Esophagus squamous epithelium (tissue), 5 donors: ENCODE measurements at regions not wholly inside any gene's neighbourhood (a gene's known extent, or its start where the extent isn't known, plus 50 kb on each side); places are given as distances from the start of the nearest gene placed in this dataset.

ENCODE experiments used
- DNase-seq: peaks from one replicate; lab custom pipeline; 2025; lab: John Stamatoyannopoulos, UW
- H3K27ac ChIP-seq, 4 donors: fragments of 200-600 bp; sonication (generic); one replicate each; pipeline ENCODE4 v1.5.1; 2016 to 2019; ENCODE audit warnings: mild to moderate bottlenecking in 1 of 4
- H3K27me3 ChIP-seq, 4 donors: fragments of 200-600 bp; sonication (generic); 1 replicate in 3 of 4; 2 replicates in 1 of 4; pipeline versions ENCODE4 v1.5.1 to v1.6.0; 2017 to 2021; ENCODE audit warnings: antibody characterized with exemption in 1 of 4
- H3K36me3 ChIP-seq, 3 donors: fragments of 200-600 bp; sonication (generic); one replicate each; pipeline ENCODE4 v1.5.1; 2016 to 2019
- H3K4me1 ChIP-seq, 3 donors: fragments of 200-600 bp; sonication (generic); one replicate each; pipeline ENCODE4 v1.5.1; 2017 to 2019
- H3K4me3 ChIP-seq, 4 donors: fragments of 200-600 bp; sonication (generic); 1 replicate in 3 of 4; 2 replicates in 1 of 4; pipeline ENCODE4 v1.5.1; 2016 to 2019; ENCODE audit warnings: mild to moderate bottlenecking in 2 of 4, moderate library complexity in 1 of 4
- H3K9me3 ChIP-seq, 3 donors: fragments of 200-600 bp; sonication (generic); one replicate each; pipeline ENCODE4 v1.5.1; 2016 to 2019
- POLR2A ChIP-seq, 4 donors: fragments of 450-650 bp; IDR thresholded peaks; one replicate each; pipeline ENCODE4 v1.6.1; 2017; ENCODE audit warnings: antibody characterized with exemption in 4 of 4, mild to moderate bottlenecking in 4 of 4, moderate library complexity in 3 of 4
- WGBS, 2 donors: methylation state at CpG; one replicate each; pipeline ENCODE4 v1.1.5; 2018; 5-methylcytosine and 5-hydroxymethylcytosine counted together
- intact Hi-C: fragments of 100-400 bp; cut with DNase I; formaldehyde crosslinking; loops from one replicate; pipeline ENCODE4 v1.15.0; 2022
- TF ChIP-seq, protein P1 (sequence below), 6 experiments: fragments of 450-650 bp in 4 of 6; fragments of 200-600 bp in 2 of 6; sonication (generic) in 2 of 6; IDR thresholded peaks; one replicate each; pipeline ENCODE4 v1.5.1; 2016 to 2019; ENCODE audit warnings: antibody characterized with exemption in 6 of 6, mild to moderate bottlenecking in 4 of 6, moderate library complexity in 4 of 6
- donor health status: DM: yes; HTN: yes; CAD: no.

DNA sequence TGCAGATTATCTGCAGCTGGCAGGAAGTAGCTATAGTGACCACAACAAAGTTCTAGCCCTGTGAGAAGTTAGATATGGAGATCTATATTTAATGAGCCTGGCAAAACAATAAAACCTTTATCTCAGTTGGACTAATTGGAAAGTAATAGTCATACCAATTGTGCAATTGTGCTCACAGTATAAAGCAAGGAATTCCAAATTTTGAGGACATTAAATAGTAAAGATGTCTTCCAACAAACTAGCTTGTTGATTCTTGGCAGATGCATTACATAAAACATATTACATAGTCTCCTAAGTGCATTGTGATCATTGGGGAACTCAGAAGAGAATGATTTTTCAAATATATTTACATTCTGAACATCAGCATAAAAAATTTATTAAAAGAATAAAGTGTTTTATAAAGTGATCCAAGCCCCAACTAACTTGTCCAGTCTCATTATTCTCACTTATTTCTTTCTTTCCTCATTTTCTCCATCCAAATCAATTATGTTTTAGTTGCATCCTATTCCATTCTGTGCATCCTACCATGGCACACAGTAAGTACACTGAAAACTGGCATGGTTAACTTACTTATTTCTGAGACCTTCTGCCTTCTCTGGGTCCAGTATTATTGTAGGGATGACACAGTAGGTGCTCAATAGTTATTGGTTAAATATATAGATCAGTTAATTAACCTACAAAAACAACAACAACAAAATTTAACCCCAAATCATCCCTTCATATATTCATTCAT, 977.2 kb upstream of the NUDT12 start:
- TF ChIP-seq, protein P1, sequence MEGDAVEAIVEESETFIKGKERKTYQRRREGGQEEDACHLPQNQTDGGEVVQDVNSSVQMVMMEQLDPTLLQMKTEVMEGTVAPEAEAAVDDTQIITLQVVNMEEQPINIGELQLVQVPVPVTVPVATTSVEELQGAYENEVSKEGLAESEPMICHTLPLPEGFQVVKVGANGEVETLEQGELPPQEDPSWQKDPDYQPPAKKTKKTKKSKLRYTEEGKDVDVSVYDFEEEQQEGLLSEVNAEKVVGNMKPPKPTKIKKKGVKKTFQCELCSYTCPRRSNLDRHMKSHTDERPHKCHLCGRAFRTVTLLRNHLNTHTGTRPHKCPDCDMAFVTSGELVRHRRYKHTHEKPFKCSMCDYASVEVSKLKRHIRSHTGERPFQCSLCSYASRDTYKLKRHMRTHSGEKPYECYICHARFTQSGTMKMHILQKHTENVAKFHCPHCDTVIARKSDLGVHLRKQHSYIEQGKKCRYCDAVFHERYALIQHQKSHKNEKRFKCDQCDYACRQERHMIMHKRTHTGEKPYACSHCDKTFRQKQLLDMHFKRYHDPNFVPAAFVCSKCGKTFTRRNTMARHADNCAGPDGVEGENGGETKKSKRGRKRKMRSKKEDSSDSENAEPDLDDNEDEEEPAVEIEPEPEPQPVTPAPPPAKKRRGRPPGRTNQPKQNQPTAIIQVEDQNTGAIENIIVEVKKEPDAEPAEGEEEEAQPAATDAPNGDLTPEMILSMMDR (IDR thresholded peaks at IDR 0.05) = no peak
- no peak for TF ChIP-seq POLR2A (IDR thresholded peaks at IDR 0.05)
- Histone ChIP-seq H3K27ac (no peak overlapping the region), H3K4me3 (no peak overlapping the region), H3K9me3 (no peaks in the 10 kb centered on the region), H3K36me3 (no peaks in the 10 kb centered on the region), H3K27me3 (no peaks in the 10 kb centered on the region), H3K4me1 (no peaks in the 10 kb centered on the region)
- intact Hi-C loops = no loop called here
- no peak for DNase-seq

DNA sequence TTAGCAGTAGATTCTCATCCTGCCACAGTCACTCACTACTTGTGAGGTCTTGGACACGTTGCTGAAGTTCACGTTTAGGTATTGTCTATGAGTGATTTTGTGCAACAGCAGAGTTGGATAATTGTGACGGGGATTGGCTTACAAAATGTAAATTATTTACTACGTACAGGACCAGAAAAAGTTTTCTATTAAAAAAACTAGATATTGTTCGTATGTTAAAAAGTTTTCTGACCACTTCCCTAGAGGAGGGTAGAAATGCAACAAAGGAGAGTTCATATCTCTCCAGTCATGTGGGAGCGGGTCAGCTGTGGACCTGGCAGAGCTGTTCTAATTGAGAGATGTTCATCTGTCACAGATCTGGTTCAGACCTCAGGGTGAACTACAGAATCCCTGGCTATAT, 976.1 kb upstream of the NUDT12 start:
- H3K4me3 ChIP-seq = no peak overlapping the region
- H3K36me3 ChIP-seq = no peaks in the 10 kb centered on the region
- 63 to 67% methylated on average over 6 of the region's 6 CpGs for WGBS, 2 donors
- H3K9me3 ChIP-seq = no peaks in the 10 kb centered on the region
- TF ChIP-seq, protein P1 (IDR thresholded peaks at IDR 0.05) = no peak
- no peak for TF ChIP-seq POLR2A (IDR thresholded peaks at IDR 0.05)
- no peaks in the 10 kb centered on the region for H3K4me1 ChIP-seq
- no peaks in the 10 kb centered on the region for H3K27me3 ChIP-seq
- intact Hi-C loops = no loop called here
- H3K27ac ChIP-seq = no peak overlapping the region
- DNase-seq = no peak

DNA sequence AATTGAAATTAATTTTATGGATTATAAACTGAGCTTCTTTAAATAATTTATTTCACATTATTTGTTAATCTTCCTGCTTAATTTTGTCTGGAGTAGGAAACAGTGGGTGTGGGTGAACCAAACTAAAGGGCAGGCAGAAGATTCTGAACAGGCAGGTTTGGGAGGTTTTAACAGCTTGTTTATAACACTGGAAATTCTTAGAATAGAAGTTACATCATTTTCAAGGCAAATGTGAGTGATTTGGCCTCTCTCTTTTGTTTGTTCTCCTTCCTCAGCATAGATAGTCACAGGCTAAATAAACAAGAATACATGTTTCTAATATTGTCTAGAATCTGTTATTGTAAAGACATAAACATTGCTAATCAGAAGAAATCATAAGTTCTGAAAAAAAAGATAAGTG, 970.9 kb upstream of the NUDT12 start:
- no peak for TF ChIP-seq POLR2A (IDR thresholded peaks at IDR 0.05)
- TF ChIP-seq, protein P1 (IDR thresholded peaks at IDR 0.05) = no peak
- DNase-seq = no peak
- Histone ChIP-seq H3K4me1 (no peaks in the 10 kb centered on the region), H3K4me3 (no peak overlapping the region), H3K27ac (no peak overlapping the region), H3K9me3 (no peaks in the 10 kb centered on the region), H3K27me3 (no peaks in the 10 kb centered on the region), H3K36me3 (no peaks in the 10 kb centered on the region)
- intact Hi-C loops = no loop called here

DNA sequence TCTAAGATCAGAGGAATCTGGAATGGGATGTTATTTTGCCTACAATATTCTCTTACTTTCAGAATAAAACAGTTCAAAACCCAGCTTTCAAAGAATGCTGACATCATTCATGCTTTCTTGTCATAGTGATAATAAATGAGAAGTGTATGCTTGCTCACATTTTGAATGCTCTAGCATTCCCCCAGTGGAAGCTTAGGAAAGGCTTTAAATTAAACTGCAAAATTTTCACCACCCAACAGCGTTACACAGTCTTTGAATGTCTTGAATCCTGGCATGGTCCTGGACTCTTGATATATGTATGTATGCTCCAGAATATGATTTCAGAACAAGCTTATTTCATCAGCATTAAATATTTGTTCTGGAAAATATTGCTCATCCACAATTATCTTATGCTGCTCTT, 964.3 kb upstream of the NUDT12 start:
- no peaks in the 10 kb centered on the region for H3K4me1 ChIP-seq
- H3K27me3 ChIP-seq = no peaks in the 10 kb centered on the region
- H3K36me3 ChIP-seq = no peaks in the 10 kb centered on the region
- intact Hi-C loops = no loop called here
- H3K9me3 ChIP-seq = no peaks in the 10 kb centered on the region
- no peak overlapping the region for H3K4me3 ChIP-seq
- no peak for TF ChIP-seq POLR2A (IDR thresholded peaks at IDR 0.05)
- TF ChIP-seq, protein P1 (IDR thresholded peaks at IDR 0.05) = no peak
- no peak overlapping the region for H3K27ac ChIP-seq
- DNase-seq = no peak
- 63 to 67% methylated on average over 1 of the region's 1 CpG for WGBS, 2 donors

DNA sequence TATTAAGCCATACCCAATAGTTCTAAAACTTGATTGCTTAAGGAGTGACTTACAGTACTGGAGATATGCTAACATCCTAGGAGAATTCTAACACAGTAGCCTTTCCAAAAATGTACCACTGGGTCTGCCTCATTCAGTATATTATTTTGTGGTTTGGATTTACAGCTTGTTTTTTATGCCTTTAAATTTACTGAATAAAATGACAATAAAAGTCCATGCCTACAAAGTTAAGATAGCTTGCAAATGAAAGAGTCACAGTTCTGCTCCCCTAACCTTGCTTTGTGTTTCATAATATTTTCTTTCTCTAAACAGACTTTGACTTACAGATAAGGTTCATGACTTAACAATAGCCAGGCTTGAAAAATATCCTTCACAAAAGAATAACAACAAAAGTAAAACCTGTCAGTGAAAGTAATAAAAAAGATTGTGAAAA, 951.1 kb upstream of the NUDT12 start:
- Histone ChIP-seq H3K4me1 (no peaks in the 10 kb centered on the region), H3K27me3 (no peaks in the 10 kb centered on the region), H3K4me3 (no peak overlapping the region), H3K27ac (no peak overlapping the region), H3K9me3 (peaks cover 0 to 24% (median 5%) of the 10 kb centered on the region in 3 donors), H3K36me3 (no peaks in the 10 kb centered on the region)
- DNase-seq = no peak
- TF ChIP-seq, protein P1 (IDR thresholded peaks at IDR 0.05) = no peak
- no peak for TF ChIP-seq POLR2A (IDR thresholded peaks at IDR 0.05)
- intact Hi-C loops = no loop called here
